Ascending aorta (tissue), 2 donors: ENCODE measurements at regions not wholly inside any gene's neighbourhood (a gene's known extent, or its start where the extent isn't known, plus 50 kb on each side); places are given as distances from the start of the nearest gene placed in this dataset.
"Not testable (repeated sequence)": the region's sequence is repeated elsewhere in the genome, so short reads cannot be mapped to it uniquely, and the experiment has no call there.

ENCODE experiments used
- DNase-seq, 2 donors: peaks; one replicate each; pipeline ENCODE4 v3.0.0-alpha.2; 2019; ENCODE audit warnings: low spot score in 2 of 2
- H3K27ac ChIP-seq, 2 donors: fragments of 200-600 bp; sonication (generic); one replicate each; pipeline ENCODE4 v1.5.1; 2016 to 2017; ENCODE audit warnings: mild to moderate bottlenecking in 1 of 2
- H3K27me3 ChIP-seq: fragments of 200-600 bp; sonication (generic); one replicate; pipeline ENCODE4 v1.5.1; 2017
- H3K36me3 ChIP-seq, 2 donors: fragments of 200-600 bp; sonication (generic); one replicate each; pipeline ENCODE4 v1.5.1; 2016
- H3K4me1 ChIP-seq, 2 donors: fragments of 200-600 bp; sonication (generic); one replicate each; pipeline ENCODE4 v1.5.1; 2016 to 2017; ENCODE audit warnings: mild to moderate bottlenecking in 1 of 2
- H3K4me3 ChIP-seq, 2 donors: fragments of 200-600 bp; sonication (generic); one replicate each; pipeline ENCODE4 v1.5.1; 2016 to 2017; ENCODE audit warnings: mild to moderate bottlenecking in 1 of 2
- H3K9me3 ChIP-seq, 2 donors: fragments of 200-600 bp; sonication (generic); one replicate each; pipeline ENCODE4 v1.5.1; 2016
- CTCF ChIP-seq, 3 experiments: fragments of 200-600 bp in 2 of 3; fragments of 450-650 bp in 1 of 3; sonication (generic) in 2 of 3; IDR thresholded peaks; one replicate each; pipeline ENCODE4 v1.5.1; 2016 to 2019; ENCODE audit warnings: antibody characterized with exemption in 3 of 3, mild to moderate bottlenecking in 1 of 3, moderate library complexity in 1 of 3
- intact Hi-C: fragments of 100-400 bp; cut with DNase I; formaldehyde crosslinking; loops from one replicate; pipeline ENCODE4 v1.15.1; 2023

GRCh38 chr21:14890141-14890540 lies 174.7 kb downstream of the NRIP1 start:
- DNase-seq, result no peak
- Histone ChIP-seq H3K27ac (no peak overlapping the region), H3K4me3 (no peak overlapping the region), H3K4me1 (no peaks in the 10 kb centered on the region), H3K27me3 (no peaks in the 10 kb centered on the region), H3K36me3 (no peaks in the 10 kb centered on the region), H3K9me3 (no peaks in the 10 kb centered on the region)
- intact Hi-C loops, result no loop called here
- no peak for TF ChIP-seq CTCF (IDR thresholded peaks at IDR 0.05)

- no peaks in the 10 kb centered on the region for H3K9me3 ChIP-seq
- no peaks in the 10 kb centered on the region for H3K4me1 ChIP-seq
- no peaks in the 10 kb centered on the region for H3K36me3 ChIP-seq
- no peaks in the 10 kb centered on the region for H3K27me3 ChIP-seq
- H3K4me3 ChIP-seq, result no peak overlapping the region
- no peak for TF ChIP-seq CTCF (IDR thresholded peaks at IDR 0.05)
- intact Hi-C loops, result no loop called here
- no peak overlapping the region for H3K27ac ChIP-seq
- DNase-seq, result no peak
Observed at GRCh38 chr21:14889080-14889810, 175.6 kb downstream of the NRIP1 start.

GRCh38 chr21:14888202-14888601 lies 176.6 kb downstream of the NRIP1 start:
- Histone ChIP-seq H3K9me3 (no peaks in the 10 kb centered on the region), H3K27ac (no peak overlapping the region), H3K36me3 (no peaks in the 10 kb centered on the region), H3K27me3 (no peaks in the 10 kb centered on the region), H3K4me1 (no peaks in the 10 kb centered on the region), H3K4me3 (no peak overlapping the region)
- TF ChIP-seq CTCF (IDR thresholded peaks at IDR 0.05), result no peak
- intact Hi-C loops, result no loop called here
- no peak for DNase-seq

GRCh38 chr21:14886001-14886400 lies 178.8 kb downstream of the NRIP1 start:
- intact Hi-C loops, result no loop called here
- H3K36me3 ChIP-seq, result no peaks in the 10 kb centered on the region
- H3K4me1 ChIP-seq, result no peaks in the 10 kb centered on the region
- no peak overlapping the region for H3K4me3 ChIP-seq
- DNase-seq, result no peak
- H3K27me3 ChIP-seq, result no peaks in the 10 kb centered on the region
- no peak overlapping the region for H3K27ac ChIP-seq
- no peaks in the 10 kb centered on the region for H3K9me3 ChIP-seq
- TF ChIP-seq CTCF (IDR thresholded peaks at IDR 0.05), result no peak

GRCh38 chr21:14883351-14883750 lies 181.4 kb downstream of the NRIP1 start:
- no peak overlapping the region for H3K4me3 ChIP-seq
- H3K36me3 ChIP-seq, result no peaks in the 10 kb centered on the region
- H3K9me3 ChIP-seq, result no peaks in the 10 kb centered on the region
- no peaks in the 10 kb centered on the region for H3K27me3 ChIP-seq
- no peak for DNase-seq
- no peaks in the 10 kb centered on the region for H3K4me1 ChIP-seq
- intact Hi-C loops, result no loop called here
- H3K27ac ChIP-seq, result no peak overlapping the region
- no peak for TF ChIP-seq CTCF (IDR thresholded peaks at IDR 0.05)

GRCh38 chr21:14882545-14882944 lies 182.3 kb downstream of the NRIP1 start:
- H3K4me1 ChIP-seq, intact Hi-C loops, H3K36me3 ChIP-seq, H3K9me3 ChIP-seq, DNase-seq, H3K27me3 ChIP-seq, H3K27ac ChIP-seq, H3K4me3 ChIP-seq: not testable (repeated sequence)
